Duodenal mucosa (tissue), 2 donors: ENCODE measurements at regions not wholly inside any gene's neighbourhood (a gene's known extent, or its start where the extent isn't known, plus 50 kb on each side); places are given as distances from the start of the nearest gene placed in this dataset.

Experiments used
- H3K27ac ChIP-seq: one replicate; pipeline ENCODE4 v1.7.0; 2013; ENCODE audit warnings: low read depth, low read length
- H3K27me3 ChIP-seq, 2 donors: one replicate each; pipeline ENCODE4 v1.7.0; 2013; ENCODE audit warnings: low read length in 2 of 2, control low read depth in 1 of 2; ENCODE audit not compliant: insufficient read depth in 2 of 2, control insufficient read depth in 1 of 2
- H3K36me3 ChIP-seq, 2 donors: one replicate each; pipeline ENCODE4 v1.7.0; 2013; ENCODE audit warnings: low read length in 2 of 2, control low read depth in 1 of 2; ENCODE audit not compliant: insufficient read depth in 2 of 2, control insufficient read depth in 1 of 2
- H3K4me1 ChIP-seq, 2 donors: one replicate each; pipeline ENCODE4 v1.7.0; 2013; ENCODE audit warnings: low read length in 2 of 2, control low read depth in 1 of 2; ENCODE audit not compliant: insufficient read depth in 2 of 2, control insufficient read depth in 1 of 2
- H3K4me3 ChIP-seq, 2 donors: one replicate each; pipeline ENCODE4 v1.7.0; 2013; ENCODE audit warnings: low read length in 2 of 2, low read depth in 1 of 2
- H3K9ac ChIP-seq, 2 donors: one replicate each; pipeline ENCODE4 v1.7.0; 2013; ENCODE audit warnings: low read length in 2 of 2, low read depth in 1 of 2
- H3K9me3 ChIP-seq, 2 donors: one replicate each; pipeline ENCODE4 v1.7.0; 2013; ENCODE audit warnings: low read length in 2 of 2, control low read depth in 1 of 2; ENCODE audit not compliant: control insufficient read depth in 1 of 2

- H3K27ac ChIP-seq, result no peak overlapping the region
- no peak overlapping the region for H3K4me3 ChIP-seq
- H3K4me1 ChIP-seq, result no peaks in the 10 kb centered on the region
- H3K36me3 ChIP-seq, result no peaks in the 10 kb centered on the region
- H3K9ac ChIP-seq, result no peak overlapping the region
- H3K9me3 ChIP-seq, result no peaks in the 10 kb centered on the region
- H3K27me3 ChIP-seq, result no peaks in the 10 kb centered on the region
Measured at GRCh38 chr4:188197566-188197965, 58.3 kb downstream of the TRIML1 start.

- Histone ChIP-seq H3K27ac (no peak overlapping the region), H3K36me3 (no peaks in the 10 kb centered on the region), H3K27me3 (no peaks in the 10 kb centered on the region), H3K9ac (no peak overlapping the region), H3K4me1 (no peaks in the 10 kb centered on the region), H3K4me3 (no peak overlapping the region), H3K9me3 (no peaks in the 10 kb centered on the region)
Measured at GRCh38 chr4:188198982-188199792, 59.9 kb downstream of the TRIML1 start.

GRCh38 chr4:188201851-188202250 is 62.6 kb downstream of the TRIML1 start:
- Histone ChIP-seq H3K4me3 (no peak overlapping the region), H3K9ac (no peak overlapping the region), H3K4me1 (no peaks in the 10 kb centered on the region), H3K27ac (no peak overlapping the region), H3K36me3 (no peaks in the 10 kb centered on the region), H3K27me3 (no peaks in the 10 kb centered on the region), H3K9me3 (no peaks in the 10 kb centered on the region)

- Histone ChIP-seq H3K9me3 (no peaks in the 10 kb centered on the region), H3K27me3 (no peaks in the 10 kb centered on the region), H3K9ac (no peak overlapping the region), H3K36me3 (no peaks in the 10 kb centered on the region), H3K4me1 (no peaks in the 10 kb centered on the region), H3K4me3 (no peak overlapping the region), H3K27ac (no peak overlapping the region)
Measured at GRCh38 chr4:188206783-188207182, 67.5 kb downstream of the TRIML1 start.

GRCh38 chr4:188214861-188215260 is 75.6 kb downstream of the TRIML1 start:
- no peaks in the 10 kb centered on the region for H3K9me3 ChIP-seq
- no peaks in the 10 kb centered on the region for H3K36me3 ChIP-seq
- no peak overlapping the region for H3K9ac ChIP-seq
- H3K4me1 ChIP-seq, result no peaks in the 10 kb centered on the region
- no peak overlapping the region for H3K4me3 ChIP-seq
- H3K27ac ChIP-seq, result no peak overlapping the region
- no peaks in the 10 kb centered on the region for H3K27me3 ChIP-seq

- H3K4me3 ChIP-seq, result no peak overlapping the region
- H3K27ac ChIP-seq, result no peak overlapping the region
- no peaks in the 10 kb centered on the region for H3K36me3 ChIP-seq
- H3K9me3 ChIP-seq, result no peaks in the 10 kb centered on the region
- H3K9ac ChIP-seq, result no peak overlapping the region
- H3K27me3 ChIP-seq, result no peaks in the 10 kb centered on the region
- H3K4me1 ChIP-seq, result no peaks in the 10 kb centered on the region
Measured at GRCh38 chr4:188218392-188218791, 79.2 kb downstream of the TRIML1 start.

GRCh38 chr4:188220006-188220405 is 80.8 kb downstream of the TRIML1 start:
- no peaks in the 10 kb centered on the region for H3K36me3 ChIP-seq
- H3K9ac ChIP-seq, result no peak overlapping the region
- H3K27ac ChIP-seq, result no peak overlapping the region
- no peaks in the 10 kb centered on the region for H3K9me3 ChIP-seq
- no peaks in the 10 kb centered on the region for H3K27me3 ChIP-seq
- H3K4me1 ChIP-seq, result no peaks in the 10 kb centered on the region
- no peak overlapping the region for H3K4me3 ChIP-seq

- Histone ChIP-seq H3K9me3 (no peaks in the 10 kb centered on the region), H3K27me3 (no peaks in the 10 kb centered on the region), H3K9ac (no peak overlapping the region), H3K4me1 (no peaks in the 10 kb centered on the region), H3K27ac (no peak overlapping the region), H3K36me3 (no peaks in the 10 kb centered on the region), H3K4me3 (no peak overlapping the region)
Measured at GRCh38 chr4:188221090-188221489, 81.8 kb downstream of the TRIML1 start.

GRCh38 chr4:188228279-188228678 is 89.0 kb downstream of the TRIML1 start:
- Histone ChIP-seq H3K36me3 (no peaks in the 10 kb centered on the region), H3K9me3 (no peaks in the 10 kb centered on the region), H3K9ac (no peak overlapping the region), H3K27me3 (no peaks in the 10 kb centered on the region), H3K4me3 (no peak overlapping the region), H3K4me1 (no peaks in the 10 kb centered on the region), H3K27ac (no peak overlapping the region)

GRCh38 chr4:188232428-188232827 is 93.2 kb downstream of the TRIML1 start:
- no peak overlapping the region for H3K9ac ChIP-seq
- no peaks in the 10 kb centered on the region for H3K9me3 ChIP-seq
- H3K4me3 ChIP-seq, result no peak overlapping the region
- H3K36me3 ChIP-seq, result no peaks in the 10 kb centered on the region
- no peaks in the 10 kb centered on the region for H3K27me3 ChIP-seq
- no peak overlapping the region for H3K27ac ChIP-seq
- no peaks in the 10 kb centered on the region for H3K4me1 ChIP-seq
